GM23338 (cell line): ENCODE measurements at regions not wholly inside any gene's neighbourhood (a gene's known extent, or its start where the extent isn't known, plus 50 kb on each side); places are given as distances from the start of the nearest gene placed in this dataset.

ENCODE experiments used
- ATAC-seq: fragments of 200-7000 bp; cut with Tn5 transposase; 3 replicates; pipeline ENCODE4 v1.9.1; 2020
- DNase-seq: peaks from one replicate; pipeline ENCODE4 v3.0.0-alpha.2; 2015; ENCODE audit warnings: low spot score
- H2AFZ ChIP-seq: fragments of 200-600 bp; sonication (generic); 2 replicates; pipeline ENCODE4 v1.8.0; 2016; ENCODE audit warnings: antibody characterized with exemption, mild to moderate bottlenecking, moderate library complexity
- H3F3A ChIP-seq: fragments of 200-600 bp; sonication (generic); replicated peaks from 2 replicates; pipeline ENCODE4 v1.8.0; 2017; ENCODE audit warnings: antibody characterized with exemption, mixed run types, low read depth
- H3K27ac ChIP-seq: fragments of 200-600 bp; sonication (generic); 2 replicates; pipeline ENCODE4 v1.6.1; 2016; ENCODE audit warnings: low read depth
- H3K27me3 ChIP-seq: fragments of 200-600 bp; sonication (generic); 2 replicates; pipeline ENCODE4 v1.8.0; 2016; ENCODE audit warnings: mild to moderate bottlenecking, mixed run types, moderate library complexity; ENCODE audit not compliant: insufficient read depth
- H3K36me3 ChIP-seq: fragments of 200-600 bp; sonication (generic); 2 replicates; pipeline ENCODE4 v1.8.0; 2016; ENCODE audit warnings: mild to moderate bottlenecking; ENCODE audit not compliant: insufficient read depth
- H3K4me1 ChIP-seq: fragments of 200-600 bp; sonication (generic); 2 replicates; pipeline ENCODE4 v1.8.0; 2016; ENCODE audit warnings: mild to moderate bottlenecking, moderate library complexity; ENCODE audit not compliant: insufficient read depth
- H3K4me2 ChIP-seq: fragments of 200-600 bp; sonication (generic); 2 replicates; pipeline ENCODE4 v1.7.1; 2017; ENCODE audit warnings: mixed run types
- H3K4me3 ChIP-seq: fragments of 200-600 bp; sonication (generic); 2 replicates; pipeline ENCODE4 v1.6.1; 2016; ENCODE audit warnings: mixed run types
- H3K79me2 ChIP-seq: fragments of 200-600 bp; sonication (generic); replicated peaks from 2 replicates; pipeline ENCODE4 v1.8.0; 2017; ENCODE audit warnings: mild to moderate bottlenecking; ENCODE audit not compliant: insufficient read depth
- H3K9me2 ChIP-seq: fragments of 200-600 bp; sonication (generic); 2 replicates; pipeline ENCODE4 v1.8.0; 2017; ENCODE audit not compliant: insufficient read depth
- H4K20me1 ChIP-seq: fragments of 200-600 bp; sonication (generic); replicated peaks from 2 replicates; pipeline ENCODE4 v1.8.0; 2017; ENCODE audit warnings: mild to moderate bottlenecking; ENCODE audit not compliant: insufficient read depth
- H3K27ac Mint-ChIP-seq: 2 replicates; pipeline ENCODE4 v1.8.0; 2020; ENCODE audit warnings: inconsistent platforms, mild to moderate bottlenecking, moderate library complexity, mixed read lengths
- H3K27me3 Mint-ChIP-seq: 3 replicates; pipeline ENCODE4 v1.8.0; 2022; ENCODE audit warnings: low read depth, mild to moderate bottlenecking, moderate library complexity, mixed read lengths, inconsistent platforms; ENCODE audit not compliant: insufficient read depth, poor library complexity
- H3K36me3 Mint-ChIP-seq: 3 replicates; pipeline ENCODE4 v1.8.0; 2021; ENCODE audit warnings: low read depth, mild to moderate bottlenecking, inconsistent platforms, moderate library complexity, mixed read lengths
- H3K4me1 Mint-ChIP-seq: 3 replicates; pipeline ENCODE4 v1.8.0; 2020; ENCODE audit warnings: mild to moderate bottlenecking, inconsistent platforms, mixed read lengths
- H3K4me3 Mint-ChIP-seq: 3 replicates; pipeline ENCODE4 v1.8.0; 2021; ENCODE audit warnings: moderate library complexity, mild to moderate bottlenecking, inconsistent platforms, mixed read lengths
- H3K9me3 Mint-ChIP-seq: 3 replicates; pipeline ENCODE4 v1.8.0; 2020; ENCODE audit warnings: moderate library complexity, mild to moderate bottlenecking, inconsistent platforms, mixed read lengths
- CREB1 ChIP-seq: fragments of 250-450 bp; sonication (Bioruptor Pico); IDR thresholded peaks from 2 replicates; pipeline ENCODE4 v1.5.0; 2020; ENCODE audit warnings: low read depth, mild to moderate bottlenecking, moderate library complexity
- ETS1 ChIP-seq: IDR thresholded peaks from 2 replicates; pipeline ENCODE4 v1.6.1; 2016; ENCODE audit warnings: antibody characterized with exemption
- EZH2 ChIP-seq: fragments of 200-600 bp; sonication (generic); IDR thresholded peaks from one replicate; pipeline ENCODE4 v1.8.0; 2017; ENCODE audit warnings: antibody characterized with exemption, mild to moderate bottlenecking, low read depth; ENCODE audit not compliant: unreplicated experiment
- EZH2phosphoT487 ChIP-seq: fragments of 200-600 bp; sonication (generic); IDR thresholded peaks from one replicate; pipeline ENCODE4 v1.8.1; 2018; ENCODE audit warnings: antibody characterized with exemption; ENCODE audit not compliant: unreplicated experiment
- JUNB ChIP-seq: IDR thresholded peaks from one replicate; pipeline ENCODE4 v1.6.1; 2016; ENCODE audit warnings: antibody characterized with exemption; ENCODE audit not compliant: unreplicated experiment
- NANOG ChIP-seq: IDR thresholded peaks from 2 replicates; pipeline ENCODE4 v1.6.1; 2016; ENCODE audit warnings: antibody characterized with exemption, borderline replicate concordance
- POLR2AphosphoS5 ChIP-seq: IDR thresholded peaks from 2 replicates; pipeline ENCODE4 v1.6.1; 2016; ENCODE audit warnings: antibody characterized with exemption, low read depth
- STAT1 ChIP-seq: IDR thresholded peaks from one replicate; pipeline ENCODE4 v1.6.1; 2016; ENCODE audit warnings: antibody characterized with exemption; ENCODE audit not compliant: unreplicated experiment
- ZNF114 ChIP-seq: fragments of 250-450 bp; sonication (Bioruptor Pico); IDR thresholded peaks from 2 replicates; pipeline ENCODE4 v1.5.0; 2020; ENCODE audit warnings: mild to moderate bottlenecking, moderate library complexity
- ZNF331 ChIP-seq: fragments of 250-450 bp; sonication (Bioruptor Pico); IDR thresholded peaks from 2 replicates; pipeline ENCODE4 v1.5.0; 2020; ENCODE audit warnings: low read depth, mild to moderate bottlenecking, moderate library complexity
- TF ChIP-seq, protein P1 (sequence below), 2 experiments: fragments of 200-600 bp in 1 of 2; sonication (generic) in 1 of 2; conservative IDR thresholded peaks; 2 replicates each; pipeline versions ENCODE4 v1.5.1 to v1.6.1; 2016 to 2017; ENCODE audit warnings: antibody characterized with exemption in 2 of 2, low read depth in 2 of 2, mild to moderate bottlenecking in 2 of 2, moderate library complexity in 1 of 2
- TF ChIP-seq, protein P2 (sequence below): IDR thresholded peaks from one replicate; pipeline ENCODE4 v1.6.1; 2018; ENCODE audit warnings: antibody characterized with exemption; ENCODE audit not compliant: unreplicated experiment

GRCh38 chr10:80946073-80946472, 408.4 kb downstream of the SH2D4B start:
- peaks cover 8% of the 10 kb centered on the region; the same call in 1 of the 3 replicates for H3K9me3 Mint-ChIP-seq
- Histone ChIP-seq H3K4me2 (no peak overlapping the region), H3K79me2 (no peaks in the 10 kb centered on the region), H3K36me3 (no peaks in the 10 kb centered on the region), H2AFZ (no peak overlapping the region), H3F3A (no peaks in the 10 kb centered on the region), H3K4me1 (peaks cover 29% of the 10 kb centered on the region), H3K9me2 (peaks cover 16% of the 10 kb centered on the region), H3K27ac (no peak overlapping the region), H3K27me3 (no peaks in the 10 kb centered on the region), H3K4me3 (no peak overlapping the region), H4K20me1 (no peaks in the 10 kb centered on the region)
- TF ChIP-seq EZH2 = no peak
- TF ChIP-seq NANOG = no peak
- no peak for TF ChIP-seq STAT1
- TF ChIP-seq JUNB = no peak
- no peak for TF ChIP-seq ZNF114
- no peak for TF ChIP-seq CREB1
- no peak for TF ChIP-seq EZH2phosphoT487
- no peak for TF ChIP-seq ZNF331 (CRISPR knock-in tag)
- TF ChIP-seq, protein P1, sequence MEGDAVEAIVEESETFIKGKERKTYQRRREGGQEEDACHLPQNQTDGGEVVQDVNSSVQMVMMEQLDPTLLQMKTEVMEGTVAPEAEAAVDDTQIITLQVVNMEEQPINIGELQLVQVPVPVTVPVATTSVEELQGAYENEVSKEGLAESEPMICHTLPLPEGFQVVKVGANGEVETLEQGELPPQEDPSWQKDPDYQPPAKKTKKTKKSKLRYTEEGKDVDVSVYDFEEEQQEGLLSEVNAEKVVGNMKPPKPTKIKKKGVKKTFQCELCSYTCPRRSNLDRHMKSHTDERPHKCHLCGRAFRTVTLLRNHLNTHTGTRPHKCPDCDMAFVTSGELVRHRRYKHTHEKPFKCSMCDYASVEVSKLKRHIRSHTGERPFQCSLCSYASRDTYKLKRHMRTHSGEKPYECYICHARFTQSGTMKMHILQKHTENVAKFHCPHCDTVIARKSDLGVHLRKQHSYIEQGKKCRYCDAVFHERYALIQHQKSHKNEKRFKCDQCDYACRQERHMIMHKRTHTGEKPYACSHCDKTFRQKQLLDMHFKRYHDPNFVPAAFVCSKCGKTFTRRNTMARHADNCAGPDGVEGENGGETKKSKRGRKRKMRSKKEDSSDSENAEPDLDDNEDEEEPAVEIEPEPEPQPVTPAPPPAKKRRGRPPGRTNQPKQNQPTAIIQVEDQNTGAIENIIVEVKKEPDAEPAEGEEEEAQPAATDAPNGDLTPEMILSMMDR (conservative IDR thresholded peaks at IDR 0.05; ENCODE audit: low read depth in 2 of 2) = no peak
- TF ChIP-seq POLR2AphosphoS5 = no peak
- peaks cover 34% of the 10 kb centered on the region for H3K4me1 Mint-ChIP-seq
- peaks cover 5% of the 10 kb centered on the region; the same call in 2 of the 3 replicates for H3K36me3 Mint-ChIP-seq
- H3K27ac Mint-ChIP-seq = no peak overlapping the region
- DNase-seq (no peak), ATAC-seq (no peak)
- H3K27me3 Mint-ChIP-seq = peaks cover 3% of the 10 kb centered on the region
- no peak overlapping the region for H3K4me3 Mint-ChIP-seq

- ATAC-seq (no peak), DNase-seq (no peak)
- H3K4me3 Mint-ChIP-seq = no peak overlapping the region
- H2AFZ ChIP-seq = no peak overlapping the region
- H3K27me3 ChIP-seq = no peaks in the 10 kb centered on the region
- peaks cover 8% of the 10 kb centered on the region; the same call in 1 of the 3 replicates for H3K9me3 Mint-ChIP-seq
- H3K27ac ChIP-seq = no peak overlapping the region
- peaks cover 3% of the 10 kb centered on the region for H3K27me3 Mint-ChIP-seq
- peaks cover 29% of the 10 kb centered on the region for H3K4me1 ChIP-seq
- no peaks in the 10 kb centered on the region for H4K20me1 ChIP-seq
- no peaks in the 10 kb centered on the region for H3K79me2 ChIP-seq
- H3K4me3 ChIP-seq = no peak overlapping the region
- no peaks in the 10 kb centered on the region for H3K36me3 ChIP-seq
- H3K27ac Mint-ChIP-seq = no peak overlapping the region
- TF ChIP-seq, protein P2, sequence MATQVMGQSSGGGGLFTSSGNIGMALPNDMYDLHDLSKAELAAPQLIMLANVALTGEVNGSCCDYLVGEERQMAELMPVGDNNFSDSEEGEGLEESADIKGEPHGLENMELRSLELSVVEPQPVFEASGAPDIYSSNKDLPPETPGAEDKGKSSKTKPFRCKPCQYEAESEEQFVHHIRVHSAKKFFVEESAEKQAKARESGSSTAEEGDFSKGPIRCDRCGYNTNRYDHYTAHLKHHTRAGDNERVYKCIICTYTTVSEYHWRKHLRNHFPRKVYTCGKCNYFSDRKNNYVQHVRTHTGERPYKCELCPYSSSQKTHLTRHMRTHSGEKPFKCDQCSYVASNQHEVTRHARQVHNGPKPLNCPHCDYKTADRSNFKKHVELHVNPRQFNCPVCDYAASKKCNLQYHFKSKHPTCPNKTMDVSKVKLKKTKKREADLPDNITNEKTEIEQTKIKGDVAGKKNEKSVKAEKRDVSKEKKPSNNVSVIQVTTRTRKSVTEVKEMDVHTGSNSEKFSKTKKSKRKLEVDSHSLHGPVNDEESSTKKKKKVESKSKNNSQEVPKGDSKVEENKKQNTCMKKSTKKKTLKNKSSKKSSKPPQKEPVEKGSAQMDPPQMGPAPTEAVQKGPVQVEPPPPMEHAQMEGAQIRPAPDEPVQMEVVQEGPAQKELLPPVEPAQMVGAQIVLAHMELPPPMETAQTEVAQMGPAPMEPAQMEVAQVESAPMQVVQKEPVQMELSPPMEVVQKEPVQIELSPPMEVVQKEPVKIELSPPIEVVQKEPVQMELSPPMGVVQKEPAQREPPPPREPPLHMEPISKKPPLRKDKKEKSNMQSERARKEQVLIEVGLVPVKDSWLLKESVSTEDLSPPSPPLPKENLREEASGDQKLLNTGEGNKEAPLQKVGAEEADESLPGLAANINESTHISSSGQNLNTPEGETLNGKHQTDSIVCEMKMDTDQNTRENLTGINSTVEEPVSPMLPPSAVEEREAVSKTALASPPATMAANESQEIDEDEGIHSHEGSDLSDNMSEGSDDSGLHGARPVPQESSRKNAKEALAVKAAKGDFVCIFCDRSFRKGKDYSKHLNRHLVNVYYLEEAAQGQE = no peak
- TF ChIP-seq ETS1 (no peak), EZH2 (no peak), POLR2AphosphoS5 (no peak), JUNB (no peak), CREB1 (no peak)
- TF ChIP-seq, protein P1 (conservative IDR thresholded peaks at IDR 0.05; ENCODE audit: low read depth in 2 of 2) = no peak
- no peak overlapping the region for H3K4me2 ChIP-seq
- peaks cover 34% of the 10 kb centered on the region for H3K4me1 Mint-ChIP-seq
- no peaks in the 10 kb centered on the region for H3F3A ChIP-seq
- H3K9me2 ChIP-seq = peaks cover 20% of the 10 kb centered on the region
- peaks cover 10% of the 10 kb centered on the region; the same call in 2 of the 3 replicates for H3K36me3 Mint-ChIP-seq
Measured at GRCh38 chr10:80946957-80947726, 409.4 kb downstream of the SH2D4B start.
